HEK293 (cell line): ENCODE measurements at regions not wholly inside any gene's neighbourhood (a gene's known extent, or its start where the extent isn't known, plus 50 kb on each side); places are given as distances from the start of the nearest gene placed in this dataset.

ENCODE experiments used
- CTCF ChIP-seq: fragments of 450-650 bp; formaldehyde crosslinking; IDR thresholded peaks from 2 replicates; pipeline ENCODE4 v1.5.1; 2016; ENCODE audit warnings: missing biosample characterization, missing genetic modification characterization
- TCF7L2 ChIP-seq: IDR thresholded peaks from 2 replicates; pipeline ENCODE4 v1.6.1; 2011; ENCODE audit warnings: low read depth, mild to moderate bottlenecking, inconsistent platforms, low read length, moderate library complexity, borderline replicate concordance
- ZBTB21 ChIP-seq: fragments of 450-650 bp; formaldehyde crosslinking; IDR thresholded peaks from 2 replicates; pipeline ENCODE4 v1.5.1; 2017; ENCODE audit warnings: missing biosample characterization, missing genetic modification characterization
- ZNF140 ChIP-seq: fragments of 450-650 bp; formaldehyde crosslinking; IDR thresholded peaks from 2 replicates; pipeline ENCODE4 v1.5.1; 2016; ENCODE audit warnings: missing biosample characterization, missing genetic modification characterization
- ZNF184 ChIP-seq: fragments of 450-650 bp; IDR thresholded peaks from 2 replicates; pipeline ENCODE4 v1.5.1; 2018; ENCODE audit warnings: missing biosample characterization, mild to moderate bottlenecking, missing genetic modification characterization
- ZNF426 ChIP-seq: fragments of 450-650 bp; formaldehyde crosslinking; IDR thresholded peaks from 2 replicates; pipeline ENCODE4 v1.5.1; 2017; ENCODE audit warnings: missing biosample characterization, missing genetic modification characterization, mild to moderate bottlenecking, inconsistent platforms, moderate library complexity
- ZNF473 ChIP-seq: fragments of 450-650 bp; formaldehyde crosslinking; IDR thresholded peaks from 2 replicates; pipeline ENCODE4 v1.5.1; 2017; ENCODE audit warnings: missing biosample characterization, missing genetic modification characterization
- ZNF513 ChIP-seq: fragments of 450-650 bp; IDR thresholded peaks from 2 replicates; pipeline ENCODE4 v1.5.1; 2018; ENCODE audit warnings: missing biosample characterization, missing genetic modification characterization
- ZNF518A ChIP-seq: fragments of 450-650 bp; formaldehyde crosslinking; conservative IDR thresholded peaks from 2 replicates; pipeline ENCODE4 v1.5.1; 2016; ENCODE audit warnings: low read depth, missing biosample characterization, missing genetic modification characterization
- ZNF670 ChIP-seq: fragments of 450-650 bp; formaldehyde crosslinking; IDR thresholded peaks from 2 replicates; pipeline ENCODE4 v1.5.1; 2016; ENCODE audit warnings: missing biosample characterization, missing genetic modification characterization, low read depth
- ZNF776 ChIP-seq: fragments of 450-650 bp; formaldehyde crosslinking; IDR thresholded peaks from 2 replicates; pipeline ENCODE4 v1.5.0; 2017; ENCODE audit warnings: missing biosample characterization, missing genetic modification characterization, borderline replicate concordance

- TF ChIP-seq CTCF (tag by site-specific recombination), result no peak
- no peak for TF ChIP-seq ZNF426 (tag by site-specific recombination)
- TF ChIP-seq ZNF140 (tag by site-specific recombination), result no peak
- no peak for TF ChIP-seq ZNF776
- no peak for TF ChIP-seq TCF7L2
- no peak for TF ChIP-seq ZNF473 (tag by site-specific recombination)
- no peak for TF ChIP-seq ZNF670 (tag by site-specific recombination)
- no peak for TF ChIP-seq ZNF513 (tag by site-specific recombination)
- TF ChIP-seq ZNF184 (tag by site-specific recombination), result no peak
- TF ChIP-seq ZBTB21 (tag by site-specific recombination), result no peak
- TF ChIP-seq ZNF518A (tag by site-specific recombination), result no peak
These were observed 159.6 kb downstream of the BTG1 start for GRCh38 chr12:91986084-91986483.
